ENCODE measurements at regions not wholly inside any gene's neighbourhood (a gene's known extent, or its start where the extent isn't known, plus 50 kb on each side); places are given as distances from the start of the nearest gene placed in this dataset.
"Not testable (repeated sequence)": the region's sequence is repeated elsewhere in the genome, so short reads cannot be mapped to it uniquely, and the experiment has no call there.

DNA sequence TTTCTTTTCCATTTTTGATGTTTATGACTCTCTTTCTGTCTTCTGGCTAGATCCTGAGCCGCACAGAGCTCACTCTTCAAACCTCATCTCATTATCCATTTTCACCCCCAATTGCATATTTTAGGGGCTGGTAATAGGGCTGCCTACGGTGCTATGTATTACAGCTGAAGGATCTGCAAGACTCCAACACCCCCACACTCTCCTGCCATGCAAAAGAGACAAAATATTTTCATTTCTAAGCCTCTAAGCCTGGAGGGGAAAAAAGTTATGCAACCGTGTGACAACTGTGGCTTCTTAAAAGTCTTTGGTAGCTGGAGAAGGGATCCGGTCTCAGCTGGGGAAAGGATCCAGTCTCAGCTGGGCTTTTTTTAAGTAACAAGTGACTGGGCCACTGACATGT lies 311.6 kb downstream of the NPHP4 start:
- intact Hi-C loops (cut with DNase I): no loop called here
- no peak for DNase-seq (ENCODE audit: low spot score in 2 of 2)
- no peaks in the 10 kb centered on the region for H3K9me3 ChIP-seq
- H3K4me1 ChIP-seq: no peaks in the 10 kb centered on the region
- no peaks in the 10 kb centered on the region for H3K27me3 ChIP-seq
- no peak overlapping the region for H3K27ac ChIP-seq
- TF ChIP-seq, protein P1, sequence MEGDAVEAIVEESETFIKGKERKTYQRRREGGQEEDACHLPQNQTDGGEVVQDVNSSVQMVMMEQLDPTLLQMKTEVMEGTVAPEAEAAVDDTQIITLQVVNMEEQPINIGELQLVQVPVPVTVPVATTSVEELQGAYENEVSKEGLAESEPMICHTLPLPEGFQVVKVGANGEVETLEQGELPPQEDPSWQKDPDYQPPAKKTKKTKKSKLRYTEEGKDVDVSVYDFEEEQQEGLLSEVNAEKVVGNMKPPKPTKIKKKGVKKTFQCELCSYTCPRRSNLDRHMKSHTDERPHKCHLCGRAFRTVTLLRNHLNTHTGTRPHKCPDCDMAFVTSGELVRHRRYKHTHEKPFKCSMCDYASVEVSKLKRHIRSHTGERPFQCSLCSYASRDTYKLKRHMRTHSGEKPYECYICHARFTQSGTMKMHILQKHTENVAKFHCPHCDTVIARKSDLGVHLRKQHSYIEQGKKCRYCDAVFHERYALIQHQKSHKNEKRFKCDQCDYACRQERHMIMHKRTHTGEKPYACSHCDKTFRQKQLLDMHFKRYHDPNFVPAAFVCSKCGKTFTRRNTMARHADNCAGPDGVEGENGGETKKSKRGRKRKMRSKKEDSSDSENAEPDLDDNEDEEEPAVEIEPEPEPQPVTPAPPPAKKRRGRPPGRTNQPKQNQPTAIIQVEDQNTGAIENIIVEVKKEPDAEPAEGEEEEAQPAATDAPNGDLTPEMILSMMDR (IDR thresholded peaks at IDR 0.05): no peak
- H3K36me3 ChIP-seq: no peaks in the 10 kb centered on the region
- H3K4me3 ChIP-seq: no peak overlapping the region

DNA sequence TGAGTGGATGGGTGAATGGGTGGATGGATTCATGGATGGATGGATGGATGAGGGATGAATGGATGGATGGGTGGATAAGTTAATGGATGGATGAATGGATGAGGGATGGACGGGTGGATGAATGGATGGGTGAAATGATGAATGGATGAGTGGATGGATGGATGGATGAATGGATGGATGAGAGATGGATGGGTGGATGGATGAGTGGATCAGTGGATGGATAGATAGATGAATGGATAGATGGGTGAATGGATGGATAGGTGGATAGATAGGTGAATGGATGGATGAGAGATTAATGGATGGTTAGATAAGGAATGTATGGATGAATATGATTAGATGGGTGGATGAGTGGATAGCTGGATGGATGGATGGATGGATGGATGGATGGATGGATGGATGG lies 313.5 kb downstream of the NPHP4 start:
- Histone ChIP-seq H3K4me1 (no peaks in the 10 kb centered on the region), H3K4me3 (no peak overlapping the region), H3K27ac (no peak overlapping the region), H3K9me3 (no peaks in the 10 kb centered on the region), H3K36me3 (no peaks in the 10 kb centered on the region), H3K27me3 (no peaks in the 10 kb centered on the region)
- TF ChIP-seq, protein P1 (IDR thresholded peaks at IDR 0.05): no peak
- intact Hi-C loops (cut with DNase I): no loop called here
- no peak for DNase-seq (ENCODE audit: low spot score in 2 of 2)

DNA sequence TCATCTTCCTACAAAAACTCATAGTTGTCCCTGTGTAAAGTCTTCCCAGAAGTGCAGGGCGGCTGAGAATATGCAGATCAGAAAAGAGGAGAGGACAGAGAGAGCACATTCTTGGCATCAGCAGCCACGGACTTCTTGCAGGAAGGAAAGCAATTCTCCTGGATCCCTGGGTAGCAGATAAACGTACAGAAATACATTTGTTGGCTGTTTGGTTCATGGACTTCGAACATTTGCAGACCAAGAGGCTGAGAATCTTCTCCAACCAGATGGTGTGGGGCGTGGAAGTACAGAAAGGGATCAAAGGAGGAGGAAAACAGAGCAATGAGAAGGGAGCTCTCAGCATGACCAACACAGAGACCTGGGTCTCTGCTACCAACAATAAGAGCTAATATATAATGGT lies 319.9 kb downstream of the NPHP4 start:
- H3K36me3 ChIP-seq; DNase-seq (ENCODE audit: low spot score in 2 of 2); H3K4me3 ChIP-seq; H3K9me3 ChIP-seq; H3K27me3 ChIP-seq; intact Hi-C loops (cut with DNase I); H3K27ac ChIP-seq; H3K4me1 ChIP-seq: not testable (repeated sequence)

DNA sequence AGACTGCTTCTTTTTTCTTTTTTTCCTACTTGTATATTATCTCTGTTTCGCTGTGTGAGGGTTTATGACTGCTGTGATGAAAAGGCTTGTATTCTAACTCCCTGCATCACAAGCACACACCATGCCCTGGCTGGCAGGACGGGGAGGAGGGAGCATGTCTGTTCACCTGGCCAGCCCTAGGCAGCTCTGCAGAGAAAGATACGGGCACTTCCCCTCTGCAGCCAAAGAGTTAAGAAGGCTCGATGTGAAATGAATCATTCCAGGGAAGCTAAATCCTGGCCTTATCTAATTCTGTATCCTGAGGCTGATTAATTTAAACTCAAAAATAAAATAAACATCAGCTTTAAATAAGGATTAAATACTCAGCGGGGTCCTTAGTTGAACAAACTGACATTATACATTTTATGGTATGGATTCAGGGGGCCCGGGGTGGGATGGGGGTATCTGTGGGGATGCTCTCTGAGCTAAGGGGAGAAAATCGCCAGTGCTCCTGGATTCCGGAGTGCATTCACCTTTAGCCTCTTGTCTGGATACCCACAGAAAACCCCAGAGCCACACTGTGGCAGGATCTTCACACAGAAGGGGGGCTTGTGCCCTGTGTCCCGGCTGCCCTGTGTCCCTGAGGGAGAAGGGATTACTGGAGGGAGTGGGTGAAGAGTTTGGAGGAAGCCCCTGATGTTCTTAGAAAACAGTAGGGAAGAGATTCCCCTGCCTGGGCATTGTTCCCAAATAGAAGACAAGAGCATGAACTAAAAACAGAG lies 321.5 kb downstream of the NPHP4 start:
- intact Hi-C loops (cut with DNase I): no loop called here
- H3K27ac ChIP-seq: no peak overlapping the region
- H3K4me1 ChIP-seq: no peaks in the 10 kb centered on the region
- no peaks in the 10 kb centered on the region for H3K27me3 ChIP-seq
- TF ChIP-seq, protein P1 (IDR thresholded peaks at IDR 0.05): no peak
- no peak for DNase-seq (ENCODE audit: low spot score in 2 of 2)
- H3K36me3 ChIP-seq: no peaks in the 10 kb centered on the region
- no peak overlapping the region for H3K4me3 ChIP-seq
- H3K9me3 ChIP-seq: no peaks in the 10 kb centered on the region

DNA sequence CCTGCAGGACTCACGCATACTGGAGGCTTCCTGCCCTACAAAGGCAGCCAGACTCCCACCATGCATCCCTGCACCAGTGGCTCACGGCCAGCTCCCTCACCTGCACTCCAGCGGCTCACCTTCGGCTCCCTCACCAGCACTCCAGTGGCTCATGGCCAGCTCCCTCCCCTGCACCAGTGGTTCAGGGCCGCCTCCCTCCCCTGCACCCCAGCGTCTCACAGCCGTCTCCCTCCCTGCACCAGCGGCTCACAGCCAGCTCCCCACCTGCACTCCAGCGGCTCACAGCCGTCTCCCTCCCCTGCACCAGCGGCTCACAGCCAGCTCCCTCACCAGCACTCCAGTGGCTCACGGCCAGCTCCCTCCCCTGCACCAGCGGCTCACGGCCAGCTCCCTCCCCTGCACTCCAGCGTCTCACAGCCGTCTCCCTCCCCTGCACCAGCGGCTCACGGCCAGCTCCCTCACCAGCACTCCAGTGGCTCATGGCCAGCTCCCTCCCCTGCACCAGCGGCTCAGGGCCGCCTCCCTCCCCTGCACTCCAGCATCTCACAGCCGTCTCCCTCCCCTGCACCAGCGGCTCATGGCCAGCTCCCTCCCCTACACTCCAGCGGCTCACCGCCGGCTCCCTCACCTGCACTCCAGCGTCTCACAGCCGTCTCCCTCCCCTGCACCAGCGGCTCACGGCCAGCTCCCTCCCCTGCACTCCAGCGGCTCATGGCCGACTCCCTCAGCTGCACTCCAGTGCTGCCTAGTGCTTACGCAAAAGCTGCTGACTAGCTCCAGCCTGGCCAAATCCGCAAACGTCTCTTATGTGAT lies 324.5 kb downstream of the NPHP4 start:
- intact Hi-C loops (cut with DNase I): no loop called here
- H3K4me3 ChIP-seq: no peak overlapping the region
- H3K27me3 ChIP-seq: no peaks in the 10 kb centered on the region
- no peaks in the 10 kb centered on the region for H3K36me3 ChIP-seq
- H3K9me3 ChIP-seq: no peaks in the 10 kb centered on the region
- H3K4me1 ChIP-seq: no peaks in the 10 kb centered on the region
- no peak for DNase-seq (ENCODE audit: low spot score in 2 of 2)
- TF ChIP-seq, protein P1 (IDR thresholded peaks at IDR 0.05): no peak
- H3K27ac ChIP-seq: no peak overlapping the region
